B cell (primary cell): ENCODE measurements at regions not wholly inside any gene's neighbourhood (a gene's known extent, or its start where the extent isn't known, plus 50 kb on each side); places are given as distances from the start of the nearest gene placed in this dataset.

Experiments
- ATAC-seq: fragments of 200-7000 bp; cut with Tn5 transposase; one replicate; pipeline ENCODE4 v1.10.0; 2021; ENCODE audit warnings: low read depth, mild to moderate bottlenecking, moderate number of reproducible peaks, moderate library complexity
- CTCF ChIA-PET: fragments of 350-600 bp; sonication (Branson Sonifier 250); formaldehyde crosslinking; loops from one replicate; lab custom pipeline; 2021; ENCODE audit warnings: antibody characterized with exemption, inconsistent platforms; lab: Charles Lee
- POLR2A ChIA-PET: fragments of 350-600 bp; sonication (Branson Sonifier 250); formaldehyde crosslinking; loops from one replicate; lab custom pipeline; 2021; ENCODE audit warnings: antibody characterized with exemption; lab: Charles Lee
- DNase-seq: peaks from one replicate; pipeline ENCODE4 v3.0.0; 2013
- H2AFZ ChIP-seq: 2 replicates; pipeline ENCODE4 v1.6.1; 2012; ENCODE audit warnings: mild to moderate bottlenecking, low read depth, low read length; ENCODE audit not compliant: insufficient read depth, poor library complexity, severe bottlenecking
- H3K27ac ChIP-seq, 2 donors: 1 replicate in 1 of 2; 2 replicates in 1 of 2; pipeline ENCODE4 v1.5.1; 2012 to 2013; ENCODE audit warnings: low read length in 2 of 2, mild to moderate bottlenecking in 2 of 2, moderate library complexity in 1 of 2
- H3K27me3 ChIP-seq, 4 experiments: fragments of 200-600 bp in 1 of 4; sonication (generic) in 1 of 4; replicated peaks in 1 of 4; 1 replicate in 2 of 4; 2 replicates in 2 of 4; pipeline versions ENCODE4 v1.6.1 to v1.7.0; 2013 to 2016; ENCODE audit warnings: low read length in 3 of 4, mild to moderate bottlenecking in 2 of 4, mixed read lengths in 1 of 4, moderate library complexity in 1 of 4; ENCODE audit not compliant: insufficient read depth in 4 of 4, control insufficient read depth in 3 of 4; ENCODE audit errors: control extremely low read depth in 1 of 4
- H3K36me3 ChIP-seq, 2 experiments: replicated peaks in 1 of 2; 1 replicate in 1 of 2; 2 replicates in 1 of 2; pipeline versions ENCODE4 v1.6.1 to v1.7.1; 2013; ENCODE audit warnings: low read length in 1 of 2; ENCODE audit not compliant: insufficient read depth in 2 of 2, control insufficient read depth in 1 of 2; ENCODE audit errors: control extremely low read depth in 1 of 2, extremely low read depth in 1 of 2
- H3K4me1 ChIP-seq, 2 donors: fragments of 200-600 bp in 1 of 2; sonication (generic) in 1 of 2; 1 replicate in 1 of 2; 2 replicates in 1 of 2; pipeline versions ENCODE4 v1.5.1 to v1.6.1; 2013 to 2017; ENCODE audit warnings: low read length in 2 of 2; ENCODE audit not compliant: control insufficient read depth in 2 of 2, insufficient read depth in 2 of 2
- H3K4me2 ChIP-seq: replicated peaks from 2 replicates; pipeline ENCODE3; 2012; ENCODE audit warnings: mild to moderate bottlenecking, low read depth, low read length; ENCODE audit not compliant: poor library complexity, severe bottlenecking
- H3K4me3 ChIP-seq, 5 experiments: fragments of 200-600 bp in 1 of 5; sonication (generic) in 1 of 5; 1 replicate in 3 of 5; 2 replicates in 2 of 5; pipeline versions ENCODE4 v1.5.1 to v1.7.0; 2011 to 2016; ENCODE audit warnings: low read length in 4 of 5, mild to moderate bottlenecking in 4 of 5, low read depth in 2 of 5, control low read depth in 1 of 5, moderate library complexity in 1 of 5; ENCODE audit not compliant: insufficient read depth in 1 of 5; ENCODE audit errors: control extremely low read depth in 1 of 5, extremely low read depth in 1 of 5
- H3K79me2 ChIP-seq: fragments of 200-600 bp; sonication (generic); one replicate; pipeline ENCODE4 v1.6.0; 2016; ENCODE audit warnings: low read length; ENCODE audit not compliant: control insufficient read depth, insufficient read depth
- H3K9ac ChIP-seq: fragments of 200-600 bp; sonication (generic); 2 replicates; pipeline ENCODE4 v1.6.1; 2017; ENCODE audit warnings: mild to moderate bottlenecking, low read length, moderate library complexity
- H3K9me3 ChIP-seq, 3 donors: one replicate each; pipeline versions ENCODE4 v1.6.1 to v1.7.1; 2013; ENCODE audit warnings: low read length in 2 of 3; ENCODE audit not compliant: control insufficient read depth in 2 of 3, insufficient read depth in 1 of 3; ENCODE audit errors: control extremely low read depth in 1 of 3
- H4K20me1 ChIP-seq: 2 replicates; pipeline ENCODE4 v1.6.0; 2012; ENCODE audit warnings: mild to moderate bottlenecking, low read length; ENCODE audit not compliant: insufficient read depth, control insufficient read depth, poor library complexity, severe bottlenecking
- H3K27ac Mint-ChIP-seq: one replicate; pipeline ENCODE4 v1.8.0; 2021; ENCODE audit warnings: mixed read lengths
- H3K27me3 Mint-ChIP-seq: one replicate; pipeline ENCODE4 v1.8.0; 2021; ENCODE audit warnings: mixed read lengths
- H3K4me1 Mint-ChIP-seq: one replicate; pipeline ENCODE4 v1.8.0; 2021; ENCODE audit warnings: mixed read lengths
- H3K4me3 Mint-ChIP-seq: one replicate; pipeline ENCODE4 v1.8.0; 2021; ENCODE audit warnings: mixed read lengths
- H3K9me3 Mint-ChIP-seq: one replicate; pipeline ENCODE4 v1.8.0; 2022; ENCODE audit warnings: mixed read lengths; ENCODE audit not compliant: insufficient read depth
- CTCF ChIP-seq: fragments of 200-600 bp; IDR thresholded peaks from one replicate; pipeline ENCODE4 v1.8.0; 2022; ENCODE audit warnings: antibody characterized with exemption, mild to moderate bottlenecking
- EZH2 ChIP-seq: IDR thresholded peaks from 2 replicates; pipeline ENCODE4 v1.6.1; 2012; ENCODE audit warnings: borderline replicate concordance, low read depth, mild to moderate bottlenecking, moderate library complexity, low read length; ENCODE audit not compliant: insufficient read depth, poor library complexity, severe bottlenecking
- WGBS: methylation state at CpG from one replicate; pipeline ENCODE4 v1.1.5; 2013; ENCODE audit warnings: missing lambda C conversion rate; ENCODE audit not compliant: insufficient coverage; 5-methylcytosine and 5-hydroxymethylcytosine counted together
- intact Hi-C: fragments of 100-400 bp; cut with micrococcal nuclease; formaldehyde crosslinking; loops from one replicate; pipeline ENCODE4 v1.10.0; 2022

DNA sequence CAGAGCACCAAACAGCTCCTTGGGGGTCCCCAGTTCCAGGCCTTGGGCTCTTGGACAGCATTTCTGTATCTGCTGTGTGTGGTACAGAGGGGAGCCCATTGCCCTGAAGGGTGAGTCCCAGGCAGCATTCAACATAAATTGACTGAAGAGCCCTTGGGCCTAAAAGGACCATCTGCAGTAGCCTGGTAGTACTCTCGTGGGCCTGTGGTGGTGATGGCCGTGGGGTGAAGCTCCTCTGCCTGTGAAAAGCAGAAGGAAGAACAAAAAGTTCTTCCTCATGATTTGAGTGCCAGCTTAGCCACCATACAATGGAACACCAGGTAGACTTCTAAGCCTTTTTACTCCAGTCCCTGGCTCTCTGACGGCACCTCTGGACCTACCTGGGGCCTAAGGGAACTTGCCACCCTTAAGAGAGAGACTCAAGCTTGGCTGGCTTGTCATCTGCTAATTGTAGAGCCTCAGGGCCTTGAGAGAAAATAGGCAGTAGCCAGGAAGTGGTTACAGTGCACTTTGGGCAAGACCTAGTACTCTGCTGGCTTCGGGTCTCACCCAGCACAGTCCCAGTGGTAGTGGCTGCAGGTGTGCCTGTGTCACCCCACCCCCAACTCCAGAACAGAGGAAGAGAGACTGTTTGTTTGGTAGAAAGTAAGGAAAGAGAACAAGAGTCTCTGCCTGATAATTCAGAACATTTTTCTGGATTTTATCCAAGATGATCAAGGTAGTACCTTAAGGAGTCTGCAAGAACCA, 84.6 kb upstream of the CERS6 start:
- Mint-ChIP-seq H3K9me3 (no peaks in the 10 kb centered on the region), H3K4me1 (peaks cover 13% of the 10 kb centered on the region), H3K27me3 (no peaks in the 10 kb centered on the region), H3K4me3 (no peak overlapping the region), H3K27ac (peak overlapping the region; percentile 62)
- H3K36me3 ChIP-seq: no peaks in the 10 kb centered on the region
- CTCF ChIA-PET: interaction anchor here (1.2 kb wide), 1 partner anchor 24 kb away, joined by 3 read pairs; no protein-coding TSS in a partner anchor
- H3K9me3 ChIP-seq: peaks cover 0 to 2% (median 0%) of the 10 kb centered on the region in 3 donors
- H3K4me3 ChIP-seq: no peak overlapping the region
- whole genome bisulfite sequencing: 28% methylated on average over 3 of the region's 4 CpGs
- H3K27me3 ChIP-seq: no peaks in the 10 kb centered on the region
- no peaks in the 10 kb centered on the region for H3K79me2 ChIP-seq
- POLR2A ChIA-PET: no interaction called here
- no peaks in the 10 kb centered on the region for H4K20me1 ChIP-seq
- TF ChIP-seq EZH2 (no peak), CTCF (no peak)
- H3K4me2 ChIP-seq: no peak overlapping the region
- peak overlapping the region; percentile 35 for H2AFZ ChIP-seq
- no peak for ATAC-seq
- DNase-seq: peak; percentile 4
- H3K27ac ChIP-seq: no peak overlapping the region
- intact Hi-C loops: no loop called here
- H3K9ac ChIP-seq: no peak overlapping the region
- H3K4me1 ChIP-seq: peaks cover 0 to 8% of the 10 kb centered on the region in 2 donors

- H3K4me2 ChIP-seq: no peak overlapping the region
- no peak overlapping the region for H3K4me3 ChIP-seq
- Mint-ChIP-seq H3K27me3 (peaks cover 5% of the 10 kb centered on the region), H3K9me3 (no peaks in the 10 kb centered on the region), H3K4me1 (peaks cover 13% of the 10 kb centered on the region), H3K27ac (no peak overlapping the region), H3K4me3 (no peak overlapping the region)
- ChIA-PET POLR2A (no interaction called here), CTCF (no interaction called here)
- intact Hi-C loops: no loop called here
- DNase-seq (no peak), ATAC-seq (no peak)
- no peaks in the 10 kb centered on the region for H3K36me3 ChIP-seq
- H4K20me1 ChIP-seq: no peaks in the 10 kb centered on the region
- no CpG with 5 or more reads among the region's 2 CpGs for WGBS
- TF ChIP-seq CTCF: no peak
- no peak for TF ChIP-seq EZH2
- no peak overlapping the region for H3K27ac ChIP-seq
- H3K79me2 ChIP-seq: no peaks in the 10 kb centered on the region
- no peak overlapping the region for H2AFZ ChIP-seq
- no peaks in the 10 kb centered on the region for H3K27me3 ChIP-seq
- peaks cover 0 to 2% (median 0%) of the 10 kb centered on the region in 3 donors for H3K9me3 ChIP-seq
- peaks cover 0 to 8% of the 10 kb centered on the region in 2 donors for H3K4me1 ChIP-seq
- no peak overlapping the region for H3K9ac ChIP-seq
Measured at GRCh38 chr2:168373468-168373867, 82.6 kb upstream of the CERS6 start.
